HG02973 (cell line): ENCODE measurements at regions not wholly inside any gene's neighbourhood (a gene's known extent, or its start where the extent isn't known, plus 50 kb on each side); places are given as distances from the start of the nearest gene placed in this dataset.

Experiments used
- ATAC-seq: cut with Tn5 transposase; IDR thresholded peaks from one replicate; pipeline ENCODE4 v1.9.1; 2021; ENCODE audit warnings: moderate library complexity; ENCODE audit not compliant: unreplicated experiment

GRCh38 chr2:162908567-162908966, 70.0 kb upstream of the KCNH7 start:
- ATAC-seq: no peak

- peak; percentile 97 for ATAC-seq
Observed at GRCh38 chr2:162890690-162891311, 52.2 kb upstream of the KCNH7 start.

GRCh38 chr2:162888652-162889051, 50.1 kb upstream of the KCNH7 start:
- ATAC-seq: no peak
